Lower lobe of right lung (tissue), 2 donors: ENCODE measurements at regions not wholly inside any gene's neighbourhood (a gene's known extent, or its start where the extent isn't known, plus 50 kb on each side); places are given as distances from the start of the nearest gene placed in this dataset.

Source experiments
- ATAC-seq, 2 donors: fragments of 200-7000 bp; cut with Tn5 transposase; one replicate each; pipeline ENCODE4 v1.9.1; 2020 to 2022; ENCODE audit warnings: mild to moderate bottlenecking in 2 of 2, moderate library complexity in 2 of 2
- DNase-seq: peaks from one replicate; pipeline ENCODE4 v3.0.0-alpha.2; 2020
- H3K27ac ChIP-seq: fragments of 200-600 bp; one replicate; pipeline ENCODE4 v1.8.0; 2022
- H3K27me3 ChIP-seq: fragments of 200-600 bp; one replicate; pipeline ENCODE4 v1.8.0; 2022; ENCODE audit warnings: low read depth
- H3K36me3 ChIP-seq: fragments of 200-600 bp; one replicate; pipeline ENCODE4 v1.8.0; 2022; ENCODE audit warnings: mild to moderate bottlenecking
- H3K4me1 ChIP-seq: fragments of 200-600 bp; one replicate; pipeline ENCODE4 v1.8.0; 2022
- H3K4me3 ChIP-seq: fragments of 200-600 bp; one replicate; pipeline ENCODE4 v1.8.0; 2022; ENCODE audit warnings: mild to moderate bottlenecking
- H3K9me3 ChIP-seq: fragments of 200-600 bp; one replicate; pipeline ENCODE4 v1.8.0; 2022
- CTCF ChIP-seq: fragments of 200-600 bp; IDR thresholded peaks from one replicate; pipeline ENCODE4 v1.8.0; 2022; ENCODE audit warnings: antibody characterized with exemption, mild to moderate bottlenecking
- intact Hi-C: fragments of 100-400 bp; cut with DNase I; formaldehyde crosslinking; loops from one replicate; pipeline ENCODE4 v1.11.0; 2022
- donor health status: DM: no; HTN: yes; CAD: no; lungs with severe emphysema.

DNA sequence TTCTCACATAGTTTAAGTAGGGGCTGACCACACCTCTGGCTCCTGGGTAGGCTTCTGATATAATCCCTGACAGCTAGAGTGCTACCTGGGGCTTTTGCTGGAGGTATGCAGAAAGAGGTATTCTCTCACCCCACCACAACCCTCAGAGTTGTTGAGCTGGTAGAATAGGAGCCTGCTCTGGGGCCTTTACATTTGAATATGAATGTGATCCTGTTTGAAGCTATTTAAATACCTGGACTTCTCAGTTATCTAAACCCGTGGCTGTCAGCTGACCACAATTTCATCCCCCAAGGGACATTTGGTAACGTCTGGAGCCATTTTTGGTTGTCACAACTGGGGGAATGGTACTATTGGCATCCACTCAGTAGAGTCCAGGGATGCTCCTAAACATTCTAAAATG is 669.1 kb downstream of the SATB2 start:
- no peak for ATAC-seq
- H3K4me1 ChIP-seq, result no peaks in the 10 kb centered on the region
- H3K9me3 ChIP-seq, result no peaks in the 10 kb centered on the region
- H3K36me3 ChIP-seq, result no peaks in the 10 kb centered on the region
- no peaks in the 10 kb centered on the region for H3K27me3 ChIP-seq
- intact Hi-C loops, result no loop called here
- DNase-seq, result no peak
- TF ChIP-seq CTCF, result no peak
- no peak overlapping the region for H3K4me3 ChIP-seq
- H3K27ac ChIP-seq, result no peak overlapping the region

- H3K27me3 ChIP-seq, result no peaks in the 10 kb centered on the region
- TF ChIP-seq CTCF, result no peak
- DNase-seq (no peak), ATAC-seq (no peak)
- H3K27ac ChIP-seq, result no peak overlapping the region
- H3K9me3 ChIP-seq, result no peaks in the 10 kb centered on the region
- intact Hi-C loops, result no loop called here
- H3K36me3 ChIP-seq, result no peaks in the 10 kb centered on the region
- no peak overlapping the region for H3K4me3 ChIP-seq
- no peaks in the 10 kb centered on the region for H3K4me1 ChIP-seq
Measured at GRCh38 chr2:198782734-198783133, 675.0 kb downstream of the SATB2 start.

GRCh38 chr2:198776616-198777406 is 680.9 kb downstream of the SATB2 start:
- no peak for DNase-seq
- Histone ChIP-seq H3K4me1 (no peaks in the 10 kb centered on the region), H3K27ac (no peak overlapping the region), H3K36me3 (no peaks in the 10 kb centered on the region), H3K4me3 (no peak overlapping the region), H3K9me3 (no peaks in the 10 kb centered on the region), H3K27me3 (no peaks in the 10 kb centered on the region)
- ATAC-seq, result no peak
- intact Hi-C loops, result no loop called here
- TF ChIP-seq CTCF, result no peak

DNA sequence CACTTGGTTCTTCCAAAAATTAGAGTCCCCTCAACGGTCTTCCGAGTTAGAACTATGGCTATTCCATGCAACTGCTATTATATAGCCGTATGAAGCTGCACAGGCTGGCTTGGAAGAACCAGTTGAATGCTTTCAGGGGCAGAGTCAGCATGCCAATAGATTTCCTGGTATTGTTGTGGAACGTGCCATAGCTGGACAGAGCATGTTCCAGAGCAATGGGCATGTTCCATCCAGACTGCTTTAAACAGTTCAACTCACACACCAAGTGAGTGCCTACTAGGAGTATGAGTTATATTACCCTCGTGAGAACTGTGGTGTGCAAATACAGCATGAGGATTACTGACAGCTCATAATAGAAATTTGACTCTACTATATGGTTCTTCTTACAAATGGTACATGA is 682.0 kb downstream of the SATB2 start:
- no peaks in the 10 kb centered on the region for H3K9me3 ChIP-seq
- intact Hi-C loops, result no loop called here

GRCh38 chr2:198774576-198774975 is 683.2 kb downstream of the SATB2 start:
- DNase-seq (no peak), ATAC-seq (no peak)
- no peaks in the 10 kb centered on the region for H3K36me3 ChIP-seq
- no peak for TF ChIP-seq CTCF
- no peaks in the 10 kb centered on the region for H3K9me3 ChIP-seq
- intact Hi-C loops, result no loop called here
- H3K4me1 ChIP-seq, result no peaks in the 10 kb centered on the region
- H3K4me3 ChIP-seq, result no peak overlapping the region
- H3K27me3 ChIP-seq, result no peaks in the 10 kb centered on the region
- no peak overlapping the region for H3K27ac ChIP-seq

More for the DNA sequence above, 682.0 kb downstream of the SATB2 start:
- TF ChIP-seq CTCF, result no peak
- Histone ChIP-seq H3K4me3 (no peak overlapping the region), H3K27ac (no peak overlapping the region), H3K27me3 (no peaks in the 10 kb centered on the region), H3K36me3 (no peaks in the 10 kb centered on the region), H3K4me1 (no peaks in the 10 kb centered on the region)
- ATAC-seq, result no peak
- no peak for DNase-seq
